GM18907 (cell line): ENCODE measurements at regions not wholly inside any gene's neighbourhood (a gene's known extent, or its start where the extent isn't known, plus 50 kb on each side); places are given as distances from the start of the nearest gene placed in this dataset.
"Not testable (repeated sequence)": the region's sequence is repeated elsewhere in the genome, so short reads cannot be mapped to it uniquely, and the experiment has no call there.

Experiments used
- ATAC-seq: cut with Tn5 transposase; IDR thresholded peaks from one replicate; pipeline ENCODE4 v1.9.1; 2021; ENCODE audit warnings: mild to moderate bottlenecking, moderate library complexity; ENCODE audit not compliant: unreplicated experiment

- no peak for ATAC-seq
Measured at GRCh38 chr4:125794989-125795388, 480.2 kb downstream of the FAT4 start.

- ATAC-seq: no peak
Measured at GRCh38 chr4:125796138-125796537, 481.4 kb downstream of the FAT4 start.

GRCh38 chr4:125797621-125798020, 482.9 kb downstream of the FAT4 start:
- ATAC-seq: not testable (repeated sequence)

GRCh38 chr4:125801373-125801772, 486.6 kb downstream of the FAT4 start:
- no peak for ATAC-seq

GRCh38 chr4:125801924-125802323, 487.2 kb downstream of the FAT4 start:
- ATAC-seq: no peak

- no peak for ATAC-seq
Measured at GRCh38 chr4:125808022-125808421, 493.3 kb downstream of the FAT4 start.

- no peak for ATAC-seq
Measured at GRCh38 chr4:125808570-125808969, 493.8 kb downstream of the FAT4 start.

- ATAC-seq: no peak
Measured at GRCh38 chr4:125811892-125812291, 497.1 kb downstream of the FAT4 start.

- ATAC-seq: no peak
Measured at GRCh38 chr4:125826801-125827695, 512.3 kb downstream of the FAT4 start.

- no peak for ATAC-seq
Measured at GRCh38 chr4:125827696-125828052, 512.9 kb downstream of the FAT4 start.

GRCh38 chr4:125828346-125828745, 513.6 kb downstream of the FAT4 start:
- no peak for ATAC-seq

GRCh38 chr4:125832161-125832560, 517.4 kb downstream of the FAT4 start:
- no peak for ATAC-seq

- ATAC-seq: no peak
Measured at GRCh38 chr4:125836597-125837195, 521.9 kb downstream of the FAT4 start.

GRCh38 chr4:125837493-125838201, 522.9 kb downstream of the FAT4 start:
- no peak for ATAC-seq

GRCh38 chr4:125838202-125838601, 523.4 kb downstream of the FAT4 start:
- ATAC-seq: no peak

GRCh38 chr4:125838924-125839323, 524.2 kb downstream of the FAT4 start:
- ATAC-seq: no peak

- no peak for ATAC-seq
Measured at GRCh38 chr4:125843947-125844346, 529.2 kb downstream of the FAT4 start.

- ATAC-seq: no peak
Measured at GRCh38 chr4:125847518-125847917, 532.8 kb downstream of the FAT4 start.

GRCh38 chr4:125849869-125850268, 535.1 kb downstream of the FAT4 start:
- no peak for ATAC-seq

- ATAC-seq: no peak
Measured at GRCh38 chr4:125891597-125892258, 577.0 kb downstream of the FAT4 start.

- ATAC-seq: no peak
Measured at GRCh38 chr4:125904802-125905201, 590.0 kb downstream of the FAT4 start.
